Fibroblast of lung (primary cell): ENCODE measurements at regions not wholly inside any gene's neighbourhood (a gene's known extent, or its start where the extent isn't known, plus 50 kb on each side); places are given as distances from the start of the nearest gene placed in this dataset.

ENCODE experiments used
- DNase-seq, 2 donors: peaks; one replicate each; pipeline versions ENCODE4 v3.0.0 to v3.0.0-alpha.2; 2010; ENCODE audit warnings: low read depth in 2 of 2
- H2AFZ ChIP-seq: 2 replicates; pipeline ENCODE4 v1.5.1; 2012; ENCODE audit warnings: low read length, control low read depth, inconsistent platforms
- H3K27ac ChIP-seq: 2 replicates; pipeline ENCODE4 v1.5.1; 2011; ENCODE audit warnings: low read length, control low read depth; ENCODE audit not compliant: insufficient read depth
- H3K27me3 ChIP-seq: 2 replicates; pipeline ENCODE4 v1.5.1; 2011; ENCODE audit warnings: mild to moderate bottlenecking, low read length; ENCODE audit not compliant: control insufficient read depth, insufficient read depth
- H3K36me3 ChIP-seq: 2 replicates; pipeline ENCODE4 v1.5.1; 2011; ENCODE audit warnings: low read length; ENCODE audit not compliant: control insufficient read depth, insufficient read depth
- H3K4me1 ChIP-seq: 2 replicates; pipeline ENCODE4 v1.5.1; 2011; ENCODE audit warnings: low read length; ENCODE audit not compliant: control insufficient read depth, insufficient read depth; ENCODE audit errors: extremely low read depth
- H3K4me2 ChIP-seq: 2 replicates; pipeline ENCODE4 v1.5.1; 2011; ENCODE audit warnings: low read length, control low read depth; ENCODE audit not compliant: insufficient read depth; ENCODE audit errors: extremely low read depth
- H3K4me3 ChIP-seq, 4 experiments: fragments of 200-600 bp in 1 of 4; sonication (generic) in 1 of 4; replicated peaks in 1 of 4; 2 replicates each; pipeline ENCODE4 v1.5.1; 2011 to 2016; ENCODE audit warnings: low read length in 4 of 4, low read depth in 3 of 4, mild to moderate bottlenecking in 3 of 4, control low read depth in 2 of 4, inconsistent platforms in 1 of 4, mixed read lengths in 1 of 4; ENCODE audit not compliant: insufficient read depth in 1 of 4; ENCODE audit errors: control extremely low read depth in 1 of 4
- H3K79me2 ChIP-seq: 2 replicates; pipeline ENCODE4 v1.5.1; 2012; ENCODE audit warnings: mild to moderate bottlenecking, low read length, inconsistent platforms; ENCODE audit not compliant: control insufficient read depth, insufficient read depth
- H3K9ac ChIP-seq: 2 replicates; pipeline ENCODE4 v1.5.1; 2011; ENCODE audit warnings: mild to moderate bottlenecking, low read length, control low read depth; ENCODE audit not compliant: insufficient read depth
- H3K9me3 ChIP-seq: 2 replicates; pipeline ENCODE4 v1.5.1; 2012; ENCODE audit warnings: low read depth, low read length; ENCODE audit not compliant: control insufficient read depth, insufficient read depth
- H4K20me1 ChIP-seq: 2 replicates; pipeline ENCODE4 v1.5.1; 2011; ENCODE audit warnings: low read length; ENCODE audit not compliant: control insufficient read depth, insufficient read depth; ENCODE audit errors: extremely low read depth
- CTCF ChIP-seq, 2 donors: IDR thresholded peaks in 1 of 2; conservative IDR thresholded peaks in 1 of 2; 1 replicate in 1 of 2; 2 replicates in 1 of 2; pipeline ENCODE4 v1.5.1; 2011 to 2012; ENCODE audit warnings: low read length in 2 of 2, control low read depth in 1 of 2, inconsistent platforms in 1 of 2, low read depth in 1 of 2, mild to moderate bottlenecking in 1 of 2
- EZH2 ChIP-seq: IDR thresholded peaks from 2 replicates; pipeline ENCODE4 v1.5.1; 2012; ENCODE audit warnings: low read length, control low read depth, mild to moderate bottlenecking; ENCODE audit errors: missing control alignments

GRCh38 chr5:153043886-153044285 is 446.6 kb upstream of the GRIA1 start:
- no peak overlapping the region for H3K4me2 ChIP-seq
- H4K20me1 ChIP-seq = no peaks in the 10 kb centered on the region
- no peak overlapping the region for H2AFZ ChIP-seq
- no peaks in the 10 kb centered on the region for H3K9me3 ChIP-seq
- H3K4me3 ChIP-seq = no peak overlapping the region
- no peak overlapping the region for H3K27ac ChIP-seq
- H3K4me1 ChIP-seq = no peaks in the 10 kb centered on the region
- DNase-seq = peak in 1 of 2 donors; percentile 30
- H3K27me3 ChIP-seq = no peaks in the 10 kb centered on the region
- H3K79me2 ChIP-seq = no peaks in the 10 kb centered on the region
- no peak for TF ChIP-seq CTCF (conservative IDR thresholded peaks at IDR 0.05 in 1 of 2, IDR thresholded peaks at IDR 0.05 in 1 of 2; ENCODE audit: low read depth in 1 of 2, low read length in 2 of 2)
- TF ChIP-seq EZH2 = no peak
- H3K9ac ChIP-seq = no peak overlapping the region
- H3K36me3 ChIP-seq = no peaks in the 10 kb centered on the region

- Histone ChIP-seq H3K9me3 (no peaks in the 10 kb centered on the region), H4K20me1 (no peaks in the 10 kb centered on the region), H3K27me3 (no peaks in the 10 kb centered on the region), H3K4me1 (no peaks in the 10 kb centered on the region), H3K4me3 (no peak overlapping the region), H3K27ac (no peak overlapping the region), H3K79me2 (no peaks in the 10 kb centered on the region), H3K9ac (no peak overlapping the region), H2AFZ (no peak overlapping the region), H3K36me3 (no peaks in the 10 kb centered on the region), H3K4me2 (no peak overlapping the region)
- no peak for DNase-seq
- TF ChIP-seq EZH2 (no peak), CTCF (conservative IDR thresholded peaks at IDR 0.05 in 1 of 2, IDR thresholded peaks at IDR 0.05 in 1 of 2; ENCODE audit: low read depth in 1 of 2, low read length in 2 of 2) (no peak)
These were observed 439.8 kb upstream of the GRIA1 start for GRCh38 chr5:153050496-153051179.

DNA sequence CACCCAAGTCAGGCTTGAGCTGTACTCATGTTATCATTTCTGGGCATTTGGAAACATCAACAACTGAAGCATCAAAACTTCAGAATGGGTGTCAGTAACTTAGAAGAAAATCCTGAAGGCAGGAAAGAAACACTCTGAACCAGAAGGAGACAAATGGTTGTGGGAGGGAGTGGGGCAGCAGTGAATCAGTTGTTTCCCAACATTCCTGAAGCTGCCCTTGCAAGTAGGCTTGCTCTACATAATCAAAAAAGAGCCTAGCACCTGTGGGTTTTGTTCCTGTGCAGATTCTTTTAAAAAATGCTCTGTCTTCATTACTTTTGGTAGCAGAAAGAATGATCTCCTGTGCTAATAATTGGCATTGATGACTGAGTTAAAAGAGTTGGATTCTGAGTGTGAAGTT is 424.2 kb upstream of the GRIA1 start:
- H4K20me1 ChIP-seq = no peaks in the 10 kb centered on the region
- no peaks in the 10 kb centered on the region for H3K79me2 ChIP-seq
- no peaks in the 10 kb centered on the region for H3K9me3 ChIP-seq
- H3K4me2 ChIP-seq = no peak overlapping the region
- no peak for TF ChIP-seq EZH2
- TF ChIP-seq CTCF (conservative IDR thresholded peaks at IDR 0.05 in 1 of 2, IDR thresholded peaks at IDR 0.05 in 1 of 2; ENCODE audit: low read depth in 1 of 2, low read length in 2 of 2) = no peak
- H3K36me3 ChIP-seq = no peaks in the 10 kb centered on the region
- H2AFZ ChIP-seq = no peak overlapping the region
- no peaks in the 10 kb centered on the region for H3K27me3 ChIP-seq
- H3K9ac ChIP-seq = no peak overlapping the region
- H3K4me1 ChIP-seq = no peaks in the 10 kb centered on the region
- no peak for DNase-seq
- H3K27ac ChIP-seq = no peak overlapping the region
- H3K4me3 ChIP-seq = no peak overlapping the region
